ENCODE measurements at regions not wholly inside any gene's neighbourhood (a gene's known extent, or its start where the extent isn't known, plus 50 kb on each side); places are given as distances from the start of the nearest gene placed in this dataset.
A peak's percentile ranks its signal among the peaks of the same experiment; 100 is the strongest.

DNA sequence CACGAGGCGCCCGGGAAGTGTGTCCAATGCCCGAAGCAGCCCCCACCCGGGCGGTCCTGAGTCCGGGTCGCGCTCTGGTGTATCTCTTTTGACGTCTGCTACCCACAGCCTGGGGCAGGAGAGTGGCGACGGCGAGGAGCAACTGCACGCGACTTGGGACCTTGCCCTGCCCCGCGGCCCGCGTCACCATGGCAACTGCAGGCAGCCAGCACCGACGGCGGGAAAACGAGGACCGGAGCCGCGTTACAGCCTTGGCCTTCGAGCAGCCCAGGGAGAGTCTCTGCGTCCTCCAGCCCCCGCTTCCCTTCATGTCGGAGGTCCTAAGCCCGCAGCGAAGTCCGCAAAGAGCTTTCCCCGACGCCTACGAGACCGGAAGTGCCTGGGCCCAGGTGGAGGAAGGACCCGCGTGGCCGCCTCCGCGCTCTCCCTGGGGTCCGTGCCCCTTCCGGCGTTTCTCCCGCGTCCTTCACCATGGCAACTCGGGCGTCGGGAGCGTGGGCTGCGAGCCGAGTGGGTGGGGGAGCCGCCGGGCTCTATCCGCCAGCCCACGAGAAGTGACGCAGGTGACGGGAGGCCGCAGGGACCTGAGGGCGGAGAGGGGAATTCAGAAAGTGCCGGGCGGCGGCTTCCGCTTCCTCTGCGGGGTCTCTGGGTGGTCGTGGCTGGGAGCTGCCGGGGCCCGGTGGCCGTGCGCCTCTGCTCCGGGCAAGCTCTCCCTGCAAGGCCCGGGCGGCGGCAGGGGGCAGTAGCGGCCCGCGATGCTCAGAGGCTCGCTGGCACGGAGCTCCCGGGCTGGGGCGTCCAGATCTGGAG, 88.6 kb upstream of the TGM3 start (continued):
- TF ChIP-seq ATF4 (CRISPR knock-in tag; IDR thresholded peaks at IDR 0.05) = no peak
- TF ChIP-seq NCOR1 (IDR thresholded peaks at IDR 0.05; ENCODE audit: borderline replicate concordance, low read length) = no peak
- peak; percentile 79 for TF ChIP-seq RFX3 (CRISPR knock-in tag; IDR thresholded peaks at IDR 0.05)
- TF ChIP-seq SMARCC2 (IDR thresholded peaks at IDR 0.05) = no peak
- no peak for TF ChIP-seq BRCA1 (CRISPR knock-in tag; IDR thresholded peaks at IDR 0.05)
- TF ChIP-seq REPIN1 (CRISPR knock-in tag; IDR thresholded peaks at IDR 0.05; ENCODE audit: borderline replicate concordance, low read depth) = 0 out of 2 replicates have a peak, but pooled peaks have one; percentile 35
- no peak for TF ChIP-seq ZNF207 (IDR thresholded peaks at IDR 0.05; ENCODE audit: borderline replicate concordance)
- TF ChIP-seq ZNF354B (CRISPR knock-in tag; IDR thresholded peaks at IDR 0.05) = no peak
- peak; percentile 4; the same call in 1 of the 2 replicates for TF ChIP-seq MED1 (CRISPR knock-in tag; IDR thresholded peaks at IDR 0.05)
- no peak for TF ChIP-seq KLF12 (CRISPR knock-in tag; IDR thresholded peaks at IDR 0.05; ENCODE audit: borderline replicate concordance)
- TF ChIP-seq, protein P1, sequence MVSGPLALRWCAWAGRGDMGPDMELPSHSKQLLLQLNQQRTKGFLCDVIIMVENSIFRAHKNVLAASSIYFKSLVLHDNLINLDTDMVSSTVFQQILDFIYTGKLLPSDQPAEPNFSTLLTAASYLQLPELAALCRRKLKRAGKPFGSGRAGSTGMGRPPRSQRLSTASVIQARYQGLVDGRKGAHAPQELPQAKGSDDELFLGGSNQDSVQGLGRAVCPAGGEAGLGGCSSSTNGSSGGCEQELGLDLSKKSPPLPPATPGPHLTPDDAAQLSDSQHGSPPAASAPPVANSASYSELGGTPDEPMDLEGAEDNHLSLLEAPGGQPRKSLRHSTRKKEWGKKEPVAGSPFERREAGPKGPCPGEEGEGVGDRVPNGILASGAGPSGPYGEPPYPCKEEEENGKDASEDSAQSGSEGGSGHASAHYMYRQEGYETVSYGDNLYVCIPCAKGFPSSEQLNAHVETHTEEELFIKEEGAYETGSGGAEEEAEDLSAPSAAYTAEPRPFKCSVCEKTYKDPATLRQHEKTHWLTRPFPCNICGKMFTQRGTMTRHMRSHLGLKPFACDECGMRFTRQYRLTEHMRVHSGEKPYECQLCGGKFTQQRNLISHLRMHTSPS (CRISPR knock-in tag; IDR thresholded peaks at IDR 0.05; ENCODE audit: low read depth) = 0 out of 2 replicates have a peak, but pooled peaks have one; percentile 13
- no peak; the same call in 1 of the 2 replicates for TF ChIP-seq SAP130 (CRISPR knock-in tag; IDR thresholded peaks at IDR 0.05; ENCODE audit: low read depth)
- TF ChIP-seq ZFYVE20 (CRISPR knock-in tag; IDR thresholded peaks at IDR 0.05; ENCODE audit: borderline replicate concordance, low read depth) = 0 out of 2 replicates have a peak, but pooled peaks have one; percentile 58
- TF ChIP-seq KLF9 (CRISPR knock-in tag; IDR thresholded peaks at IDR 0.05; ENCODE audit: low read depth) = no peak
- TF ChIP-seq CENPX (CRISPR knock-in tag; IDR thresholded peaks at IDR 0.05) = no peak
- TF ChIP-seq KLF15 (CRISPR knock-in tag; IDR thresholded peaks at IDR 0.05; ENCODE audit: borderline replicate concordance) = no peak
- TF ChIP-seq PBX2 (CRISPR knock-in tag; IDR thresholded peaks at IDR 0.05) = no peak
- peak; percentile 62; the same call in 1 of the 2 replicates for TF ChIP-seq HDAC1 (CRISPR knock-in tag; IDR thresholded peaks at IDR 0.05)
- TF ChIP-seq DR1 (CRISPR knock-in tag; IDR thresholded peaks at IDR 0.05) = no peak
- no peak; the same call in 1 of the 2 replicates for TF ChIP-seq CERS6 (CRISPR knock-in tag; IDR thresholded peaks at IDR 0.05)
- no peak for TF ChIP-seq TCF12 (IDR thresholded peaks at IDR 0.05)
- TF ChIP-seq TCF12 (CRISPR knock-in tag; IDR thresholded peaks at IDR 0.05) = no peak
- no peak for TF ChIP-seq ZNF20 (CRISPR knock-in tag; IDR thresholded peaks at IDR 0.05)
- TF ChIP-seq ARHGAP35 (CRISPR knock-in tag; IDR thresholded peaks at IDR 0.05; ENCODE audit: borderline replicate concordance) = peak; percentile 74; the same call in 1 of the 2 replicates
- peak; percentile 45; the same call in 1 of the 2 replicates for TF ChIP-seq IKZF5 (CRISPR knock-in tag; IDR thresholded peaks at IDR 0.05)

Data from HepG2 (cell line).